ENCODE measurements at regions not wholly inside any gene's neighbourhood (a gene's known extent, or its start where the extent isn't known, plus 50 kb on each side); places are given as distances from the start of the nearest gene placed in this dataset. TPM values are rescaled to one million over a fixed set of nuclear protein-coding genes. Genes with fewer than 3 reads are reported as not detected.

- ChIA-PET POLR2A (no interaction called here), CTCF (interaction anchor here (1.8 kb wide), 1 partner anchor 46 kb away, joined by 6 read pairs; no protein-coding TSS in a partner anchor)
- H3K9me1 ChIP-seq (replicated peaks; ENCODE audit: control insufficient read depth, extremely low read depth, insufficient read depth, low read length) = no peaks in the 10 kb centered on the region
- BruUV-seq (replicated peaks) = no TSS peak
- H3K27me3 ChIP-seq (ENCODE audit: control insufficient read depth in 2 of 2, insufficient read depth in 2 of 2, low read length in 2 of 2) = no peaks in the 10 kb centered on the region
- H3K4me3 ChIP-seq (replicated peaks in 1 of 3; ENCODE audit: insufficient read depth in 1 of 3, low read depth in 1 of 3, low read length in 3 of 3) = no peak overlapping the region
- no peaks in the 10 kb centered on the region for H3K4me1 ChIP-seq (ENCODE audit: control insufficient read depth, extremely low read depth, insufficient read depth, low read length)
- H4K20me1 ChIP-seq (replicated peaks; ENCODE audit: control insufficient read depth, extremely low read depth, insufficient read depth, low read length) = no peaks in the 10 kb centered on the region
- no peak overlapping the region for H3K4me2 ChIP-seq (ENCODE audit: insufficient read depth, low read length)
- dilution Hi-C loops (cut with MboI; ENCODE audit: extremely low pct_ligation_motif_present, low sequenced_read_pairs) = no loop called here
- no peak overlapping the region for H2AFZ ChIP-seq (ENCODE audit: low read depth, low read length)
- intact Hi-C loops (cut with micrococcal nuclease) = no loop called here
- no peaks in the 10 kb centered on the region for H3K79me2 ChIP-seq (ENCODE audit: control insufficient read depth, insufficient read depth, low read length)
- no peak overlapping the region for H3K9ac ChIP-seq (replicated peaks; ENCODE audit: extremely low read depth, insufficient read depth, low read length)
- no peak for DNase-seq (ENCODE audit: low read depth, low spot score)
- no peak for TF ChIP-seq POLR2A (IDR thresholded peaks at IDR 0.05; ENCODE audit: low read depth, low read length)
- FAIRE-seq = no peak
- H3K27ac ChIP-seq (ENCODE audit: insufficient read depth, low read depth, low read length) = no peak overlapping the region
- H3K36me3 ChIP-seq (ENCODE audit: control insufficient read depth in 2 of 2, extremely low read depth in 1 of 2, insufficient read depth in 2 of 2, low read length in 2 of 2) = no peaks in the 10 kb centered on the region
- no peaks in the 10 kb centered on the region for H3K9me3 ChIP-seq (replicated peaks; ENCODE audit: control insufficient read depth, insufficient read depth, low read length)
These were observed 56.4 kb upstream of the FSHB start for GRCh38 chr11:30174265-30175020.

Small RNA genes lying in the stretch of these regions (small RNA-seq; reads per million reads assigned to genes)
- gene AL358944.1 (ENCODE audit: insufficient read depth, insufficient read length, low read depth, low replicate concordance) = not detected
